ENCODE measurements at regions not wholly inside any gene's neighbourhood (a gene's known extent, or its start where the extent isn't known, plus 50 kb on each side); places are given as distances from the start of the nearest gene placed in this dataset.
"Not testable (repeated sequence)": the region's sequence is repeated elsewhere in the genome, so short reads cannot be mapped to it uniquely, and the experiment has no call there.

- H3K4me3 ChIP-seq (ENCODE audit: control insufficient read depth, low read depth, low read length), result no peak overlapping the region
- DNase-seq (ENCODE audit: low read depth), result no peak
- TF ChIP-seq, protein P1, sequence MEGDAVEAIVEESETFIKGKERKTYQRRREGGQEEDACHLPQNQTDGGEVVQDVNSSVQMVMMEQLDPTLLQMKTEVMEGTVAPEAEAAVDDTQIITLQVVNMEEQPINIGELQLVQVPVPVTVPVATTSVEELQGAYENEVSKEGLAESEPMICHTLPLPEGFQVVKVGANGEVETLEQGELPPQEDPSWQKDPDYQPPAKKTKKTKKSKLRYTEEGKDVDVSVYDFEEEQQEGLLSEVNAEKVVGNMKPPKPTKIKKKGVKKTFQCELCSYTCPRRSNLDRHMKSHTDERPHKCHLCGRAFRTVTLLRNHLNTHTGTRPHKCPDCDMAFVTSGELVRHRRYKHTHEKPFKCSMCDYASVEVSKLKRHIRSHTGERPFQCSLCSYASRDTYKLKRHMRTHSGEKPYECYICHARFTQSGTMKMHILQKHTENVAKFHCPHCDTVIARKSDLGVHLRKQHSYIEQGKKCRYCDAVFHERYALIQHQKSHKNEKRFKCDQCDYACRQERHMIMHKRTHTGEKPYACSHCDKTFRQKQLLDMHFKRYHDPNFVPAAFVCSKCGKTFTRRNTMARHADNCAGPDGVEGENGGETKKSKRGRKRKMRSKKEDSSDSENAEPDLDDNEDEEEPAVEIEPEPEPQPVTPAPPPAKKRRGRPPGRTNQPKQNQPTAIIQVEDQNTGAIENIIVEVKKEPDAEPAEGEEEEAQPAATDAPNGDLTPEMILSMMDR (conservative IDR thresholded peaks at IDR 0.05; ENCODE audit: control insufficient read depth, insufficient read depth, low read depth, low read length), result no peak
Observed at GRCh38 chr20:53804920-53805894, 211.6 kb upstream of the ZNF217 start.

- not testable (repeated sequence) for DNase-seq (ENCODE audit: low read depth); H3K4me3 ChIP-seq (ENCODE audit: control insufficient read depth, low read depth, low read length)
Observed at GRCh38 chr20:53804308-53804707, 210.7 kb upstream of the ZNF217 start.

DNA sequence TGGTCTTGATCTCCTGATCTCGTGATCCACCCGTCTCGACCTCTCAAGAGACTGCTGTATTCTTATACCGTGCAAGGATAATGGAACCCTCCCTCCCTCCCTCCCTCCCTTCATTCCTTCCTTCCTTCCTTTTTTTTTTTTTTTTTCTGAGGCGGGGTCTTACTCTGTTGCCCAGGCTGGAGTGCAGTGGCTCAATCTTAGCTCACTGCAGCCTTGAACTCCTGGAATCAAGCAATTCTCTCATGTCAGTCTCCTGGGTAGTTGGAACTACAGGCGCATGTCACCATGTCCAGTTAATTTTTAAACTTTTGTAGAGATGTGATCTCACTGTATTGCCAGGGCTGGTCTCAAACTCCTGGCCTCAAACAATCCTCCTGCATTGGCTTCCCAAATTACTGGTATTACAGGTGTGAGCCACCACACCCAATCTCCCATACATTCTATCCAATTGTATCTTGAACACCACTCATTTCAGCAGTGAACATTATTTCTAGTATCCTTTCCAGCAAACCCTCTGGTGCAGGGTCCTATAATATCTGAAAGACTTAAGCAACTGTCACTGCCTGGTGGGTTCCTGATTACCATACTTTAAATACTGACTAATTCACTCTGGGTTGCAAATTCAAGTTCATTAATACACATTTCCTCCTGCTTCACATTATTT is 210.0 kb upstream of the ZNF217 start:
- no peak overlapping the region for H3K4me3 ChIP-seq (ENCODE audit: control insufficient read depth, low read depth, low read length)
- TF ChIP-seq, protein P1 (conservative IDR thresholded peaks at IDR 0.05; ENCODE audit: control insufficient read depth, insufficient read depth, low read depth, low read length), result no peak
- DNase-seq (ENCODE audit: low read depth), result no peak

GRCh38 chr20:53801609-53802370 is 208.2 kb upstream of the ZNF217 start:
- TF ChIP-seq, protein P1 (conservative IDR thresholded peaks at IDR 0.05; ENCODE audit: control insufficient read depth, insufficient read depth, low read depth, low read length), result no peak
- DNase-seq (ENCODE audit: low read depth), result no peak
- no peak overlapping the region for H3K4me3 ChIP-seq (ENCODE audit: control insufficient read depth, low read depth, low read length)

- H3K4me3 ChIP-seq (ENCODE audit: control insufficient read depth, low read depth, low read length), result no peak overlapping the region
- DNase-seq (ENCODE audit: low read depth), result no peak
- TF ChIP-seq, protein P1 (conservative IDR thresholded peaks at IDR 0.05; ENCODE audit: control insufficient read depth, insufficient read depth, low read depth, low read length), result no peak
Observed at GRCh38 chr20:53800883-53801604, 207.4 kb upstream of the ZNF217 start.

DNA sequence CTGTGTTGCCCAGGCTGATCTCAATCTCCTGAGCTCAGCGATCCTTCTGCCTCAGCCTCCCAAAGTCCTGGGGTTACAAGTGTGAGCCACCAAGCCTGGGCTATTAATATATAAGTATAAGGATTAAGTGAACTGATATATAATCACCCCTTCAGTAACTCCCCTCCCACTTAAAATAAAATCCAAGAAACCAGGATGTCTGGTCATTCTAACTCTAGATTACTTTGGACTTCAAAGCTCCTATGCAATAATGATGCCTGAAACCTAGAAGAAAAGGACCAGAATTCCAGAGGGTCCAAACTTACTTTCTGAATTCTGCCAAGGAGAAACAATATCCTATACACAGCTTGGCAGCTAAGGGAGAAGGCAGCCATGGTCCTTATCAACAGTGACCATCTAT is 206.8 kb upstream of the ZNF217 start:
- no peak for DNase-seq (ENCODE audit: low read depth)
- no peak overlapping the region for H3K4me3 ChIP-seq (ENCODE audit: control insufficient read depth, low read depth, low read length)
- TF ChIP-seq, protein P1 (conservative IDR thresholded peaks at IDR 0.05; ENCODE audit: control insufficient read depth, insufficient read depth, low read depth, low read length), result no peak

All from fibroblast of mammary gland (primary cell).